Endodermal cell (in vitro differentiated cells): ENCODE measurements at regions not wholly inside any gene's neighbourhood (a gene's known extent, or its start where the extent isn't known, plus 50 kb on each side); places are given as distances from the start of the nearest gene placed in this dataset.

Source experiments
- DNase-seq: peaks from one replicate; pipeline ENCODE4 v3.0.0-alpha.2; 2017
- H3K27ac ChIP-seq: 2 replicates; pipeline ENCODE4 v1.5.1; 2013; ENCODE audit warnings: mild to moderate bottlenecking, low read depth, low read length, moderate library complexity
- H3K27me3 ChIP-seq: 2 replicates; pipeline ENCODE4 v1.6.1; 2013; ENCODE audit warnings: mild to moderate bottlenecking, low read length, moderate library complexity; ENCODE audit not compliant: insufficient read depth, control insufficient read depth, poor library complexity, severe bottlenecking
- H3K36me3 ChIP-seq: 2 replicates; pipeline ENCODE4 v1.7.0; 2013; ENCODE audit warnings: mild to moderate bottlenecking, low read length, moderate library complexity; ENCODE audit not compliant: control insufficient read depth, insufficient read depth
- H3K4me1 ChIP-seq: one replicate; pipeline ENCODE4 v1.7.0; 2013; ENCODE audit warnings: low read length; ENCODE audit not compliant: control insufficient read depth, insufficient read depth
- H3K4me3 ChIP-seq: 2 replicates; pipeline ENCODE4 v1.5.1; 2013; ENCODE audit warnings: mild to moderate bottlenecking, low read length, moderate library complexity
- H3K9ac ChIP-seq: 2 replicates; pipeline ENCODE4 v1.6.1; 2013; ENCODE audit warnings: mild to moderate bottlenecking, low read length, moderate library complexity; ENCODE audit not compliant: poor library complexity, severe bottlenecking; ENCODE audit errors: extremely low read depth
- H3K9me3 ChIP-seq: 2 replicates; pipeline ENCODE4 v1.6.1; 2013; ENCODE audit warnings: mild to moderate bottlenecking, low read length, moderate library complexity; ENCODE audit not compliant: control insufficient read depth
- H3K27ac Mint-ChIP-seq: 2 replicates; pipeline ENCODE4 v1.8.0; 2020; ENCODE audit warnings: mixed read lengths
- H3K27me3 Mint-ChIP-seq: 2 replicates; pipeline ENCODE4 v1.8.0; 2021; ENCODE audit warnings: mild to moderate bottlenecking, mixed read lengths; ENCODE audit not compliant: insufficient read depth
- H3K36me3 Mint-ChIP-seq: 2 replicates; pipeline ENCODE4 v1.8.0; 2020; ENCODE audit warnings: low read depth, mixed read lengths
- H3K4me1 Mint-ChIP-seq: 2 replicates; pipeline ENCODE4 v1.8.0; 2020; ENCODE audit warnings: mixed read lengths
- H3K4me3 Mint-ChIP-seq: 2 replicates; pipeline ENCODE4 v1.8.0; 2020; ENCODE audit warnings: mild to moderate bottlenecking, moderate library complexity, mixed read lengths
- H3K9me3 Mint-ChIP-seq: 2 replicates; pipeline ENCODE4 v1.8.0; 2020; ENCODE audit warnings: mild to moderate bottlenecking, mixed read lengths
- CTCF ChIP-seq: fragments of 200-600 bp; sonication (generic); conservative IDR thresholded peaks from 2 replicates; pipeline ENCODE4 v1.5.0; 2021; ENCODE audit warnings: antibody characterized with exemption, mild to moderate bottlenecking
- WGBS, 2 experiments: methylation state at CpG; one replicate each; pipeline versions ENCODE4 v1.1.5 to v1.1.7; 2013; ENCODE audit warnings: missing lambda C conversion rate in 2 of 2, mixed read lengths in 1 of 2; ENCODE audit not compliant: insufficient coverage in 1 of 2, insufficient read length in 1 of 2; 5-methylcytosine and 5-hydroxymethylcytosine counted together

- Mint-ChIP-seq H3K4me1 (peaks cover 13% of the 10 kb centered on the region), H3K9me3 (no peaks in the 10 kb centered on the region), H3K4me3 (no peak overlapping the region), H3K27me3 (no peaks in the 10 kb centered on the region), H3K27ac (no peak overlapping the region), H3K36me3 (no peaks in the 10 kb centered on the region)
- no peak overlapping the region for H3K27ac ChIP-seq
- no peaks in the 10 kb centered on the region for H3K9me3 ChIP-seq
- H3K4me3 ChIP-seq, result no peak overlapping the region
- WGBS, 2 experiments, result 88% methylated on average over 4 to 6 of the region's 6 CpGs
- no peak for DNase-seq
- TF ChIP-seq CTCF, result no peak
- H3K27me3 ChIP-seq, result no peaks in the 10 kb centered on the region
- H3K9ac ChIP-seq, result no peak overlapping the region
- H3K36me3 ChIP-seq, result no peaks in the 10 kb centered on the region
- H3K4me1 ChIP-seq, result no peaks in the 10 kb centered on the region
Observed at GRCh38 chr12:116454076-116454475, 105.1 kb upstream of the MAP1LC3B2 start.

GRCh38 chr12:116454950-116455447 is 104.2 kb upstream of the MAP1LC3B2 start:
- peaks cover 13% of the 10 kb centered on the region for H3K4me1 Mint-ChIP-seq
- no peaks in the 10 kb centered on the region for H3K27me3 ChIP-seq
- H3K27ac ChIP-seq, result peak overlapping the region; percentile 90
- no peaks in the 10 kb centered on the region for H3K36me3 Mint-ChIP-seq
- no peak for TF ChIP-seq CTCF
- no peaks in the 10 kb centered on the region for H3K9me3 Mint-ChIP-seq
- no peaks in the 10 kb centered on the region for H3K36me3 ChIP-seq
- WGBS, 2 experiments, result 71 to 79% methylated on average over 6 to 7 of the region's 7 CpGs
- peak overlapping the region; percentile 28 for H3K27ac Mint-ChIP-seq
- DNase-seq, result peak; percentile 70
- H3K9me3 ChIP-seq, result no peaks in the 10 kb centered on the region
- no peak overlapping the region for H3K4me3 ChIP-seq
- no peaks in the 10 kb centered on the region for H3K4me1 ChIP-seq
- H3K4me3 Mint-ChIP-seq, result no peak overlapping the region
- no peaks in the 10 kb centered on the region for H3K27me3 Mint-ChIP-seq
- H3K9ac ChIP-seq, result no peak overlapping the region

GRCh38 chr12:116455540-116456329 is 103.4 kb upstream of the MAP1LC3B2 start:
- Histone ChIP-seq H3K9ac (no peak overlapping the region), H3K36me3 (no peaks in the 10 kb centered on the region), H3K4me3 (no peak overlapping the region), H3K9me3 (no peaks in the 10 kb centered on the region), H3K27me3 (no peaks in the 10 kb centered on the region), H3K27ac (peak overlapping the region; percentile 90), H3K4me1 (no peaks in the 10 kb centered on the region)
- no peak overlapping the region for H3K4me3 Mint-ChIP-seq
- TF ChIP-seq CTCF, result no peak
- H3K9me3 Mint-ChIP-seq, result no peaks in the 10 kb centered on the region
- DNase-seq, result peak; percentile 65
- H3K27ac Mint-ChIP-seq, result no peak overlapping the region
- H3K36me3 Mint-ChIP-seq, result no peaks in the 10 kb centered on the region
- 82 to 88% methylated on average over 15 to 17 of the region's 17 CpGs for WGBS, 2 experiments
- no peaks in the 10 kb centered on the region for H3K27me3 Mint-ChIP-seq
- peaks cover 13% of the 10 kb centered on the region for H3K4me1 Mint-ChIP-seq
